GM03348 (cell line): ENCODE measurements at regions not wholly inside any gene's neighbourhood (a gene's known extent, or its start where the extent isn't known, plus 50 kb on each side); places are given as distances from the start of the nearest gene placed in this dataset.
"Not testable (repeated sequence)": the region's sequence is repeated elsewhere in the genome, so short reads cannot be mapped to it uniquely, and the experiment has no call there.

Experiments
- DNase-seq: peaks from one replicate; pipeline ENCODE4 v3.0.0; 2012; ENCODE audit warnings: low spot score

DNA sequence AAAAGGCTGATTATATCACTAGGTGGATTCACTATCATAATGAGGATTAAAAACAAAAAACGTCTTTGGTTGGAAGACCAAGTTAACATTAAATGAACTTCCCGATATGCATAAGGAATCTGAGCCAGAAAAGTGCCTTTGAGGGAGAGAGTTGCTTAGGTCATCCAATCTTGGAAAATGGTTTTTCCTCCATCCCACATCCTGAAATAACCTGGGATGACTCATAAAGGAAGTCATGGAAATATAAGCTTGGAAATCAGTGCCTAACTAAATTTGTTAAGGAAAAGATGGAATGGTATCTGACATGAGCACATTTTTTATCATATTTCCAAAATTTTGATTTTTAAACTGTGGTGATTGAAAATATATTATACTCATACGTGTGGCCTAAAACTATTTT lies 66.0 kb downstream of the KBTBD8 start:
- no peak for DNase-seq

DNA sequence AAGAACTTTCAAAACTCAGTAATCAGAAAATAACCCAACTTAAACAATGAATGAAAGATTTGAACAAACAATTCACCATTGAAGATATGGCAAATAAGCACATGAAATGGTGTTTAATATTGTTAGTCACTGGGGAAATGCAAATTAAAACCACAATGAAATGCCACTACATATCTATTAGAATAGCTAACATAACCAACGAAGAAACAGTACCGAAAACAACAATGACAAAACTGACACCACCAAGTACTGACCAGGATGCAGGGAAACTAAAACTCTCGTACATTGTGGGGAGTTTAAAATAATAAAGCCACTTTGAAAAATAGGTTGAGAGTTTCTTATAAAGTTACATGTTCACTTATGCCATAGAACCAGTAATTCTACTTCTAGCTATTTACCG lies 69.1 kb downstream of the KBTBD8 start:
- no peak for DNase-seq

DNA sequence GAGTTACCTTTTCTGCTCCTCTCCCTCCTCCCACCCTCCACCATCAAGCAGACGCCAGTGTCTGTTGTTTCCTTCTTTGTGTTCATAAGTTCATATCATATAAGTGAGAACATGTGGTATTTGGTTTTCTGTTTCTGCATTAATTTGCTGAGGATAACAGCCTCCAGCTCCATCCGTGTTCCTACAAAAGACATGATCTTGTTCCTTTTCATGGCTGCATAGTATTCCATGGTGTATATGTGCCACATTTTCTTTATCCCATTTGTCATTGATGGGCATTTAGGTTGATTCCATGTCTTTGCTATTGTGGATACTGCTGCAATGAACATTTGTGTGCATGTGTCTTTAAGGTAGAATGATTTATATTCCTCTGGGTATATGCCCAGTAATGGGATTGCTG lies 74.5 kb downstream of the KBTBD8 start:
- not testable (repeated sequence) for DNase-seq

DNA sequence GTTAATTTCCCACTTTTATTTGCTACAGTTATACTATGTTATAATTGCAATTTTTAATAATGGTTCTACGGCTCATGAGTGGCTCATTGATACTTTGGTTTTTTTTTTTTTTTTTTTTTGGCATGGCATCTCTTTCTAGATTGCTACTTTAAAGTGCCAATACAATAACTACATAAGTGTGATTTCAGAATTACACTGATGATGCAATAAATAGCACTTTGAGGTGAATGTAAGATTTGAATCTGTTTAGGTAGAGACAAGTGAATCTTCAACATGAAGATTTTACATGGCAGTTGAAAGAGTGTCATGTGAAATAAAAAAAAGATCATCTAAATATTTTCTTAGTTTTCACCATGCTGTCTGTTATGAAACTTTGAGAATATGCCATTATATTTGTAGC lies 75.7 kb downstream of the KBTBD8 start:
- no peak for DNase-seq

DNA sequence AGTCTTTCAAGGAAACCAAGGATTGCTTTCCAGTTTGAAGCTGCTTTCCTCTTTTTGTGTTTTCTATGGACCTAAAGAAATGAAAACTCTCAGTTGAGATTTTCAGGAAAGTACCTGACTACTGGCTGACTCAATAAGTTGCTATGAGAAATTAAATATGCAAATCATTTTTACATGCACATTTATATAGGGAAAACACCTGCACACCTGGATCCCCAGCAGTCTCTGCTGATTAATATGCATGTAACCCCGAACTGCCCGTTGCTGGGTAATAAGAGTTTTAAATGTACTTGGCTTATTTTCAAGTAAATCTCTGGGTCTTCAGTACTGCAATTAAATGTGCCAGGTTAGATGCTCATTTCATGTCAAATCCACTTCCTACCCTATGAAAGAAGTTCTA lies 77.2 kb downstream of the KBTBD8 start:
- DNase-seq, result no peak

DNA sequence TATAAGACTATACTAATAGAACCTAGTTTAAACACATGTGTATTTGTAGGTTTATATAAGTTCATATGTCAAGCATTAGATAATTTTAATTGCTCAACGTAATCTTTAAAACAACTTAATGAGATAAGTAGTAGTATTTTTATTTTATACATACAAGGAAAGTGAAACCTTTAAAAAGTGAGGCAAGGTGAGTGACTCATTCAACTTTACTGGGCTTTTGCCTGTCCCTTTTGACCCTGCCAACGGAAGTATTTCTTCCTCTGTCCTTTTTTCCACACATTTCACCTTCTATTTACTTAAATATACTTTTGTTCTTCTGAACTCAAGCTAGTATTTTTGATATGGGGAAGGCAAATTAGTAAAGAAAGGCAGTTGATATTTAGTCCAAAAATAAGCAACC lies 78.5 kb downstream of the KBTBD8 start:
- DNase-seq, result no peak

DNA sequence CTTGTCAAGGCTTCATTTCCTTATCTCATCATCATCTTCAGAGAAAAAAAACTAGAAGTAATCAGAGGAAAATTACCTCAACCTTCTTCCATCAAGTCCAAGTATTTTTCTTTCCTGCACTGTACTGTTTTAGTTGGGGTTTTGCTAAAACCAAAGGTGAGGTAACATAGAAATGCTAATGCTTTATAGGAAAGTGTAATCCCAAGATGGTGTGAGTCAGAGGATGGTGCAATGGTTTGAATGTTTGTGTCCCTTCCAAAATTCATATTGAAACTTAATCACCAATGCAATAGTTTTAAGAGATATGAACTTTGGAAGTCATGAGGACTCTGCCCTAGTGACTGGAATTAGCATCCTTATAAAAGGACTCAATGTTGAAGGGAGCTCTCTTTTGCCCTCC lies 79.5 kb downstream of the KBTBD8 start:
- DNase-seq, result no peak

DNA sequence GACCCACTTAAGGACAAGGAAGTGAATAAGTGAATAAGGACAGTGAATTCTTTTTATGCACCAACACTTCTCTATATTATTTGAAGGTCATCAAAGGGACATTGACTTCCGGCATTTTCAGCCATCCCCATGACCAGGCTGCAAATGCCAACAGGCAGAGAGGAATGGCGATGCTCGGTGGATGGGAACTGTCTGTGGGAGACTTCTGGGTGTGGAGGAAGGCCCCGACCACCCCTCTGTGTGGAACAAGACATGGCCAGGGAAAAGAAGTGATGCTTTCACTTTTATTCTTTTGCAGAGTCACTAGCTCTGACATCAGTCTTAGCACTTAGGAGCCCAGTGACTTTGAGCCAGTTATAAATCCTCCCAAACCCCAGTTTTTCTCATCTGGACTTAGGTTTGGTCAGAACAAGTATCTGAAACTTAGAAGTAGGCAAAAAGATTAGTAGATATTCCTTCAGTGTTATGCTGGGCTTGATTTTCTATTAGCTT lies 84.5 kb downstream of the KBTBD8 start:
- no peak for DNase-seq

DNA sequence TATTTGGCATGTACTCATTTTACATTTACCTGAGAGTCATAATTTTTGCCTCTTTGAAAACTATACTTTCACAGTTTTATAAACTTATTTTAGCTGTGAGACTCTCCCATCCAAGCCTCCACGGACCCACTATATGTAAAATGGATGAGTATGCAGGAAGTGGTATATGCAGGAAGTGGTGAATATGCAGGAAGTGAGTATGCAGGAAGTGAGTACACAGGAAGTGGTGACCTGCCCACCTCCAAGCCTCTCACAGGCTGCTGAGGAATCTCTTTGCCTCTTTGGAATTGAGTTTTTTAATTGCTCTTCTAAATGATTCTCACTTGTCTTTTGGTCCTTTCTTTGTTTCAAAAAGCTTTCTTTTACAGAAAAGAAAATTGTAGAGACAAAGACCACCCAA lies 85.2 kb downstream of the KBTBD8 start:
- DNase-seq, result no peak

DNA sequence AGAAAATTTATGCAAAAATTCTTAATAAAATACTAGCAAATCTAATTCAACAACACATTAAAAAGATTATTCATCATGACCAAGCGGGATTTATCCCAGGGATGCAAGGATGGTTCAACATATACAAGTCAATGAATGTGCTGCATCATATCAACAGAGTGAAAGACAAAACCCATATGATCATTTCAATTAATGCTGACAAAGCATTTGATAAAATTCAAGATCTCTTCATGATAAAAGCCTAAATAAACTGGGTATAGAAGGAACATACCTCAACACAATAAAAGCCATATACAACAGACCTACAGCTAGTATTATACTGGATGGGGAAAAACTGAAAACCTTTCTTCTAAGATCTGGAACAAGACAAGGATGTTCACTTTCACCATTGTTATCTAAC lies 89.7 kb downstream of the KBTBD8 start:
- no peak for DNase-seq

DNA sequence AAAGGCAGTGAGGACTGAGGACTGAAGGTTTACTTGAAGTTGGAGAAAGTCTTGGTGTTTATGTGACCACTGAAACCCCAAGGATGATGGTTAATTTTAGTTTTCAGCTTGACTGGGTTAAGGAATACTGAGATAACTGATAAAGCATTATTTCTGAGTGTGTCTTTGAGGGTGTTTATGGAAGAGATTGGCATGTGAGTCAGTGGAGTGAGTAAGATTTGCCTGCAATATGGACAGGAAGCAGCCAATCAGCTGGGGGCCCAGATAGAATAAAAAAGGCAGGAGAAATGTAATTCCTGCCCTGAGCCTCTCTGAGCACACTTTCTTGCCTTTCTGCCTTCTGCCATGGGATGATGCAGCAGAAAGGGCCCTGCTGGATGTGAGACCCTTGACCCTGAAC lies 92.4 kb downstream of the KBTBD8 start:
- DNase-seq, result peak; percentile 10

DNA sequence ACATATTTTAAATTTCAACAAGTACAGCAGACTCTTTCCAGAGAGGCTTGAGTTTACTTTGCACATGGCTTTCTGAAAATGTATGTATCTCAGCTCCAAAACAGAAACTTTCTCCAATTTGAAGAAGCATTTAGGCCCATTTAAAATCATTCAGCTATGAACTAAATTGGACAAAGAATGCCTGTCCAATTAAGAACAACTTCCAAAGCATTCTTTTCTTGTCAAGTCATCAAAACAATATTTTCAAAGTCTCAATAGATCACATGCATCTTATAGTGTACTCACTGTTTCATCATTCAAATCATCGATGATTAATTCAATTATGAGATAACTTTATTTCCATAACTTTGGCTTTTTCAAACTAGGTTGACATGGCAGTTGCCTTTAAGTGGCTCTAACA lies 95.2 kb downstream of the KBTBD8 start:
- no peak for DNase-seq

DNA sequence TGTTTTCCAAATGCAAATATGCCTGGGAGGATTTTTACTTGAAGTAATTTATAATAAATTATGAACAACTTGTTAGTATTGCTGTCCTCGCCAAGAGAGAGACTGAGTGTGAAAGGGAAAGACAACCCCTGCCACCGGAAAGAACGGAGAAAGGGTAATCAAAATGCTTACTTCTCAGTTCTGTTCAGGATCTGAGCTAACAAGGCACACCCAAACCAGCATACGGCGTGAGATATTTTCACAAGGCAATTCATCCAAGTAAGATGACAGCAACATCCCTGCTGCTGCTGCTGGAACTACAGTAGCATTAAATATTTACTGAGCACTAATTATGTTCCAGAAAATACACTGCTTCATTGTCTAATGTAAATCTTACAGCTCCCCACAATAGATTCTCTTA lies 96.1 kb downstream of the KBTBD8 start:
- no peak for DNase-seq

DNA sequence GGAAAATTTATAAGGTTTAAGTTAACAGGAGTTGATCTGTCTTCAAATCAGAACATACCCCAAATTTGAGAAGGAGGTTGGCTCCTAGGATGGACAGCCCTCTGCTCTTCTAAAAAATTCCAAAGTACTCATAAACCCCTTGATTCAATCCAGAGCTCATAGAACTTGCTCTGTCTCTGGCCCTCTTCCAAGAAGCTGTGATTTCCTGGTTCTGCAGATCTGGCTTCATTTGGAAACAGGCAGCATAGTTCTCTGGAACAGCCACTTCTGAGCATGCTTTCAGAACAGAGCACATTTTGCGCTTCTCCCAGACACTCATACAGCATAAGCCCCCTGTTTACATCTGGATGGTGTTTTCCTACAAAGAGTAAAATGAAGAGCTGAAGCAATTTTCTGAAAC lies 96.7 kb downstream of the KBTBD8 start:
- DNase-seq, result no peak

DNA sequence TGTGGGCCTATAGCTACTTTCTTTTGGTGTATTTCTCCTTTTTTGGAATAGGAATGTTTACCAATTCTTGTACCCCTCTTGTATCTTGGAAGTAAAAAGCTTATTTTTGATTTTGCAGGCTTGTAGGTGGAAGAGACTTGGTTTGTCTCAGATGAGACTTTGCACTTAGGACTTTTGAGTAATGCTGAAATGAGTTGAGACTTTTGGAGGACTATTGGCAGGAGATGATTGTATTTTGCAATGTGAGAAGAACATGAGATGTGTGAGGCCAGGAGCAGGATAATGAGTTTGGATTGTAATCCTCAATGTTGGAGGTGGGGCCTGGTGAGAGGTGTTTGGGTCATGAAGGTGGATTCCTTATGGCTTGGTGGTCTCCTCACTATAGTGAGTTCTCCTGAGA lies 106.3 kb downstream of the KBTBD8 start:
- no peak for DNase-seq

DNA sequence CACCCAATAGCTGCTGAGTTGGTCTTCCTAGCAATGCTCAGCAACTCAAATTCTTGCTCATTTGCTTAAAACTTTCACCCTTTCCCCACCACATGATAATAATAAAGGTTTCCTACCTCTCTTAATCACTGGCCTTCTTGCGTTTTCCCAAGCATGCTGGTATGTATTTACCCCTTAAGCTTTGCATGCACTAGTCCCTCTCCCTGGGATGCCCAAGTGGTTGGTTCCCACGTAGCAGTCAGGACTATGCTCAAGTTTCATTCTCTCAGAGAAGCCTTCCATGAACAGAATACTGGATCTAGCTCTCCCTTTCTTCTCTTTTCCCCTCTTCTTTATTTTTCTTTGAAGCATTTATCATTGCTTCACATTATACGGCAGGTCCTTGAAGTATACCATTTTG lies 108.8 kb downstream of the KBTBD8 start:
- DNase-seq, result no peak

DNA sequence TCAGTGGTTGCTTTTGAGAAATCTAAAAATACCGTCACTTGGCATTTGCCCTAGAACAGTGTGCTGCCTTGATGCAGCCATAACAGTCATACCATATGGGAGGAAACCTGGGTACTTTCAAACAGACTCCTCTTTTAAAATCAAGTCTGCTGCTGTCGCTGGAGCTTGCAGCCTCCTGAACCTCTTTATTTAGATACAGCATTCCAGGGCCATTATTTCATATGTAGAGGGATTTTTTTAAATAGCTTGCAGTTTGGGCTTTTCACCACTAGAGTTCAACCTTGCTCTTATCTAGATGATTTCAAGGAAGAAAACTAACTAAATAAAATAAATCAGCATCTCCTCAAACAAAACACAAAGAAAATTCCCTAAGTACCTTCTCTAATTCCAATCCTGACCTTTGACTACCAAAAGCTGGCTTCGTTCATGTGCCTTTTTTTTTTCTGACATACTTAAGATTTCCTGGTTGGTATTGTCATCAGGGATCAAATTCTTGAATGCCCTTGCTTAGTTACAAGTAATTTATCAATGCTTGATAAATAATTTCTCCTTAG lies 111.6 kb downstream of the KBTBD8 start:
- peak; percentile 48 for DNase-seq

DNA sequence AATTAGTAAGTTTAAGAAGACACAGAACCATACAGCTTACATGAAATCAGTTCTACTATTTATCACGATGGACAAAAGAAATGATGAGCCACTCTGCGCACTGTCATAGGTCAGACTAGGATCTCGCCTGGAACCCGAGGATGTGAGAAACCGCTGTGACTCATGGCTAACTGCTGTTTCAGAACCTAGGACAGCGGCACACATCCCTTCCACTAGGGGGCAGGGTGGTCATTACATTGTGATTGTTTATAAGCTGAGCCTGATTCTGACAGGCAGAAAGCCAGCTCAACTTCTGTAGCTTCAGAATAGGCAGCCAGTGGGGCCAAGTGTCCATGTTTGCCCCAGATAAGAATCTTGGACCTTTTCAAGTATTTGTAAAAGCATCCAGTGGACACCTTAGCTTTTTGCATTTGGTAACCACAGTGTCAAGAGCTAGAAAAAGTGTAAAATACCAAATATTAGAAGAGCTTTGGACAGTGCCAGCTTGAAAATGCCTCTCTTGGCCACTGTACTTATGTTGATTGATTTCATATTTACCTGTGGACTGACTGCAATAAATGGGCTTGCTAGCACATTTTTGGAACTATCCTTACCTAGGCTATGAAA lies 115.8 kb downstream of the KBTBD8 start:
- DNase-seq, result peak; percentile 82

DNA sequence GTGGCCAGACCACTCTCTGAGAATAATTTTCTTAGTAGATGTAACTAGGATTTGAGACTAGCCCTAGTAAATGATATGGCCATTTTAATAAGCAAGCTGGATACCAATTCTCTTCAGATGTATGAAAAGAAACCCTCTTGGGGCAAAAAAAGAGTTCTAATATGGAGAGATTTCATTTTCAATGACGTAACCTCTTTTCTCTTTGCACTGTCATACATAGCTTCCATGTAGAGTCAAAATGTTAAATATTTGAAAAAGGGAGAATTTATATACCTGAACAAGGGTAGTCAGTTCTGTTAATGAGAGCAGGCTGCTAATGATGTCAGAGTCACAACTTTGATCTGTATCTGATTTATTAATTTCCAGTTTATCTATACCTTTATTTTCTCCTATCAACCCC lies 120.0 kb downstream of the KBTBD8 start:
- DNase-seq, result no peak

DNA sequence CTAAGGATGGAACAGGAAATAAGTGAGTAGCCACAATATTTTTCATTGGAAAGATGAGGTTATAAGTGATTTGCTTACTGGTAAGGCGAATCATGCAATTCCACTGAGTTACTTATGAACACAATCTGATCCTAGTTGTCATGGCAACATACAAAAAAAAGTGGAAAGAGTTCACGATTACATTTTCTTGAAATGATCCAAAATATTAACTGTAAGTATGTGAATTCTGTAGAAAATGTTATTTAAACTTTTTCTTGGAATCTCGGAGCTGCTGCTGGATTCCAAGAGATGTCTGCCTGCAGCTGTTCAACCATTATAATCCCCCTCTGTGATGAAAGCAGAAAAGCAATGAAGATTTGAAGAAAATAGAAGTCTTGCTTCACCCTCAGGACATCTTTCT lies 120.5 kb downstream of the KBTBD8 start:
- no peak for DNase-seq

DNA sequence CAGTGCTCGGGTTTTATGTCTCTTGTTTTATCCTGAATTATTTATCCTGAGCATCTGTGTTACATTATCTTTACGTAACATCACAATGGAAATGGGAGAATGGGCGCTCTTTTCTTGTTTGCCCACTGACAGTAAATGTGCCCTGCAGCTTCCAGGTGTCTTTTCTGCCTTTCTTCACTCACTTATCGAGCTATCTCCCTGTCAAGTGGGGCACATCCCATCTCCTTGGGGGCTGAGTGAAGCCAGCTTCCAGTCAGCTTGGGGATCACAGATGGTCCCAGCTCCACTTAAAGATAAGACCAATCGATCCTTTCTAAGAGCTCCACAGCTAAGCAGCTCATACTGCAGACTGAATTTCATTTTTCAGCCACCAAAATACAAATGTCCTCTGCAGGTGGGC lies 125.8 kb downstream of the KBTBD8 start:
- DNase-seq, result no peak

DNA sequence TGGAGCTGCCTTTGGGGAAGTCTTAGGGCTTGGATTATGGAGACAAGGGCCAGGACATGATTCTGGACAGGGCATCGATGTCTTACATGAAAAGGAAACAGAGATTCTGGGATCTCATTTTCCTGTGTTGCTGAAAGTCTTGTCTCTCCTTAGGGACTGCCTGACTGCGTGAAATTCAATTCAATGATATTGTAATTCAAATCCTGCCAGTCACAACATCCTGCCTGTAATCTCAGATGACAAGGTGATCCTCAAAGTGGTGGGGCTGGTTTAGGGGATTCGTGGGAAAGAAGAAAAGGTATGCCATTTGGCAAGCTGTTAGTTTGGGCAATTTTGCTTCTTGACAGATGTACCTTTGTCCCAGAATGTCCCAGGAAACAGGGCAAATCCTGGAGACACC lies 129.1 kb downstream of the KBTBD8 start:
- no peak for DNase-seq

DNA sequence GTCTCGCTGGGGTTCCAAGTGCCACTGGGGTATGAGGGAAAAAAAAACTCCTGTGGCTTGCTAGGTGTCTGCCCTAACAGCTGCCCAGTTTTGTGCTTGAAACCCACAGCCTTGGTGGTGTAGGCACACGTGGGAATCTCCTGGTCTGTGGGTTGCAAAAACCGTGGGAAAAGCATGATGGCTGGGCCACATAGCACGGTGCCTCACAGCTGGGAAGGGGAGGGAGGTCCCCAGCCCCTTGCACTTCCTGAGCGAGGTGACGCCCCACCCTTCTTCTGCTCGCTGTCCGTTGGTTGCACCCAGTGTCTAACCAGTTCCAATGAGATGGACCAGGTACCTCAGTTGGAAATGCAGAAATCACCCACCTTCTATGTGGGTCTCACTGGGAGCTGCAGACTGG lies 144.3 kb downstream of the KBTBD8 start:
- DNase-seq, result no peak

DNA sequence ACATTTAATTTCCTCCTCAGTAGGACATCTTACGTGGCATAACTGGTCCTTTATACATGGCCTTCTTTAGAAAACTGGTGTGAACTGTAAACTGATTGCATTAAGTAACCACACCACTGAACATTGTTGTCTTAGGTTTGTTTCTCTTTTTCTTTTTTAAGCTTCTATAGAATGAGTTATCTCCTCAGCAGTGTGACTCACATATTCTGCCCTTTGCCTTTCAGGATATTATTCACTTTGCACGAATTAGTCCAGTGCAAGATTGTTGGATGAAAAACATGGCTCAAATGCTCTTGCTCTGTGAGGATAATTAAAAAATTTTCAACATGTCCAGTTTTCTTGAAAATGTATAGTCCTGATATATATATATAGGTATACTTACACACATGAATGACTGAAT lies 147.6 kb downstream of the KBTBD8 start:
- DNase-seq, result no peak

DNA sequence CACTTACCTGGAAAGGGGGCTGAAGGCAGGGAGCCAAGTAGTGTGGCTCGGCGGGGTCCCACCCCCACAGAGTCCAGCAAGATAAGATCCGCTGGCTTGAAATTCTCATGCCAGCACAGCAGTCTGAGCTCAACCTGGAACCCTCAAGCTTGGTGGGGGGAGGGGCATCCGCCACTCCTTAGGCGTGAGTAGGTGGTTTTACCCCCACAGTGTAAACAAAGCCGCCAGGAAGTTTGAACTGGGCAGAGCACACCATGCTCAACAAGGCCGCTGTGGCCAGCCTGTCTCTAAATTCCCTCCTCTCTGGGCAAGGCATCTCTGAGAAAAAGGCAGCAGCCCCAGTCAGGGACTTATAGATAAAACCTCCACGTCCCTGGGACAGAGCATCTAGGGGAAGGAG lies 156.3 kb downstream of the KBTBD8 start:
- no peak for DNase-seq
